Lower leg skin (tissue), 4 donors: ENCODE measurements at regions not wholly inside any gene's neighbourhood (a gene's known extent, or its start where the extent isn't known, plus 50 kb on each side); places are given as distances from the start of the nearest gene placed in this dataset.

Experiments used
- DNase-seq, 2 donors: peaks; one replicate each; pipeline ENCODE4 v3.0.0-alpha.2; 2019; ENCODE audit warnings: low spot score in 2 of 2
- H3K4me3 ChIP-seq: fragments of 200-600 bp; sonication (generic); 2 replicates; pipeline ENCODE4 v1.5.1; 2017; ENCODE audit warnings: mild to moderate bottlenecking, low read depth; ENCODE audit not compliant: poor library complexity, severe bottlenecking
- POLR2A ChIP-seq, 2 donors: fragments of 450-650 bp; IDR thresholded peaks; one replicate each; pipeline ENCODE4 v1.6.1; 2016 to 2017; ENCODE audit warnings: antibody characterized with exemption in 2 of 2, mild to moderate bottlenecking in 1 of 2, moderate library complexity in 1 of 2
- whole genome bisulfite sequencing, 2 donors: methylation state at CpG; one replicate each; pipeline ENCODE4 v1.1.5; 2018; 5-methylcytosine and 5-hydroxymethylcytosine counted together
- intact Hi-C: fragments of 100-400 bp; cut with DNase I; formaldehyde crosslinking; loops from one replicate; pipeline ENCODE4 v1.15.0; 2023; ENCODE audit warnings: low total_unique reads
- TF ChIP-seq, protein P1 (sequence below), 3 donors: fragments of 450-650 bp; IDR thresholded peaks; one replicate each; pipeline ENCODE4 v1.5.1; 2016; ENCODE audit warnings: antibody characterized with exemption in 3 of 3, mild to moderate bottlenecking in 3 of 3, moderate library complexity in 2 of 3

DNA sequence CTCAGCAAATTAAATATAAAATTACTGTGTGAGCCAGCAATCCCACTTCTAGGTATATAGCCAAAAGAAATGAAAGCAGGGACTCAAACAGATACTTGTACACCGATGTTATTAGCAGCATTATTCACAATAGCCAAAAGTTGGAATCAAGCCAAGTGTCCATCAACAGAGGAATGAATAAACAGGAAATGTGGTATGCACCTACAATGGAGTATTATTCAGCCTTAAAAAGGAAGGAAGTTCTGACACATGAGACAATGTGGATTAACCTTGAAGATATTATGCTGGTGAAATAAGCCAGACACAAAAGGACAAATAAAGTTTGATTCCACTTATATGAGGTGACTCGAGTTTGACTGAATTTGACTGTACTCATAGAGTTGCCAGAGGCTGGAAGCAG is 108.3 kb upstream of the DUSP21 start:
- H3K4me3 ChIP-seq, result no peak overlapping the region
- WGBS, 2 donors, result 65 to 72% methylated on average over 2 of the region's 2 CpGs
- no peak for TF ChIP-seq POLR2A (IDR thresholded peaks at IDR 0.05)
- TF ChIP-seq, protein P1, sequence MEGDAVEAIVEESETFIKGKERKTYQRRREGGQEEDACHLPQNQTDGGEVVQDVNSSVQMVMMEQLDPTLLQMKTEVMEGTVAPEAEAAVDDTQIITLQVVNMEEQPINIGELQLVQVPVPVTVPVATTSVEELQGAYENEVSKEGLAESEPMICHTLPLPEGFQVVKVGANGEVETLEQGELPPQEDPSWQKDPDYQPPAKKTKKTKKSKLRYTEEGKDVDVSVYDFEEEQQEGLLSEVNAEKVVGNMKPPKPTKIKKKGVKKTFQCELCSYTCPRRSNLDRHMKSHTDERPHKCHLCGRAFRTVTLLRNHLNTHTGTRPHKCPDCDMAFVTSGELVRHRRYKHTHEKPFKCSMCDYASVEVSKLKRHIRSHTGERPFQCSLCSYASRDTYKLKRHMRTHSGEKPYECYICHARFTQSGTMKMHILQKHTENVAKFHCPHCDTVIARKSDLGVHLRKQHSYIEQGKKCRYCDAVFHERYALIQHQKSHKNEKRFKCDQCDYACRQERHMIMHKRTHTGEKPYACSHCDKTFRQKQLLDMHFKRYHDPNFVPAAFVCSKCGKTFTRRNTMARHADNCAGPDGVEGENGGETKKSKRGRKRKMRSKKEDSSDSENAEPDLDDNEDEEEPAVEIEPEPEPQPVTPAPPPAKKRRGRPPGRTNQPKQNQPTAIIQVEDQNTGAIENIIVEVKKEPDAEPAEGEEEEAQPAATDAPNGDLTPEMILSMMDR (IDR thresholded peaks at IDR 0.05), result no peak
- no peak for DNase-seq
- intact Hi-C loops, result no loop called here

DNA sequence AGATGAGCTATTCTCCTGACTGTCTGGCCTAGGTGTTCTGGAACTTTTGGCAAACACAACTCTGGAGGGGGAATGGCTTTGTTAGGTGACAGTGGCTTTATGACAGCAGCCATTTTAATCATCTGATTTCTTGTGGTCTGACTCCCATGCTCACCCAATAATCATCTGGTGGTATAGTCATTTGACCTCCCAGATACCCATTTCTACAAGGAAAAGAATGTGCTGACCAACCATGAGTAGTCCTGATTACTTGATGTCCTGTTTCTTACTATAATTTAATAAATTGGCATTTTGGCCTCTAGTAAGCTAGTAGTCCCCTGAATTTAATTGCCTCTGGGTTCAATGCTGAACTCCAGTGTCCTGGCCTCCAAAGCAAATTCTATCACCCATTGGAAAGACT is 109.9 kb upstream of the DUSP21 start:
- DNase-seq, result no peak
- TF ChIP-seq, protein P1 (IDR thresholded peaks at IDR 0.05), result no peak
- no peak for TF ChIP-seq POLR2A (IDR thresholded peaks at IDR 0.05)
- intact Hi-C loops, result no loop called here
- no peak overlapping the region for H3K4me3 ChIP-seq

DNA sequence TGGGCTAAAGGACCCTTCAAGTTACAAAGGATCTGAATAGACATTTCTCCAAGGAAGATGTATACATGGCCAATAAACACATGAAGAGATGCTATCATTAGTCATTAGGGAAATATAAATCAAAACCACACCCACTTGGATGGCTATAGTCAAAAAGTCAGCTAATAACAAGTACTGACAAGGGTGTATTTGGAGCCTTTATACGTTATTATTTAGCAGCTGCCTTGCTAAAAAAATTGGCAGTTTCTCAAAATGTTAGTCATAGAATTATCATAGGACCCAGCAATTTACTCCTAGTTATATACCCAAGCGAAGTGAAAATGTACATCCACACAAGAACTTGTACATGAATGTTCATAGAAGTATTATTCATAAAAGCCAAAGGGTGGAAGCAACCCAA is 112.7 kb upstream of the DUSP21 start:
- WGBS, 2 donors, result 30 to 33% methylated on average over 2 of the region's 2 CpGs
- TF ChIP-seq, protein P1 (IDR thresholded peaks at IDR 0.05), result no peak
- TF ChIP-seq POLR2A (IDR thresholded peaks at IDR 0.05), result no peak
- no peak for DNase-seq
- no peak overlapping the region for H3K4me3 ChIP-seq
- intact Hi-C loops, result no loop called here

DNA sequence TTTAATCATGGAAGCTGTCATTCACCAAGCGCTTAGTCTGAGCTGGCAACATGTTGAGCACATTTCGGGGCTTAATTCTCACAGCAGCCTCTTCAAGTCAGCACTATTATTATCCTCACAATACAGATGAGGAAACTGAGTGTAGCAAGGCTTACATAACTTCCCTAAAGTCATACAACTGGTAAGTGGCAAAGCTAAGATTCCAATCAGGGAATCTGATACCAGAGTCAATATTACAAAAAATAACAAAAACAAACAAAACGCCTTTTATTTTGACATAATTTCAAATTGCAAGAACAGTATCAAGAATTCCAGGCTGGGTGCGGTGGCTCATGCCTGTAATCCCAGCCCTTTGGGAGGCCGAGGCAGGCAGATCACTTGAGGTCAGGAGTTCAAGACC is 120.4 kb upstream of the DUSP21 start:
- no peak for DNase-seq
- no peak overlapping the region for H3K4me3 ChIP-seq
- TF ChIP-seq, protein P1 (IDR thresholded peaks at IDR 0.05), result no peak
- no peak for TF ChIP-seq POLR2A (IDR thresholded peaks at IDR 0.05)
- 91 to 93% methylated on average over 5 of the region's 5 CpGs for WGBS, 2 donors
- intact Hi-C loops, result no loop called here

DNA sequence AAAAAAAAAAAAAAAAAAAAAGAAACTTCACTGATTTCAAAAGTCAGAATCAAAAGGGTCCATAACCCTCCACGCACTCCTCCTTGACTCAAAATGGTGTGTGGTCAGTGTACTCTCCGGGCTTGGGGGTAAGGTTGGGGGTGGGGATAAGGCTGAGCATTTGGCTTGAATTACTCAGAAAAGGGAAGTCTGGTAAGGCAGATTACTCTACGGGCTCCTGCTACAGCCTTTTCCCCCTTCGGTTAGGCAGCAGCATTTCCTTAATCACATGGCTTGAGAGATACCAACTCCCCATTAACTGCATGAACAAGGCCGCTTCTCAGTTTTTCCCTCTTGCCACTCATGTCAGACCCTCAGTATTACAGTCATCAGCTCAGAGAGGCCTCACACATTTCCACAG is 135.4 kb upstream of the DUSP21 start:
- peak in 1 of 2 donors; percentile 29 for DNase-seq
- 50 to 74% methylated on average over 5 of the region's 5 CpGs for WGBS, 2 donors
- no peak overlapping the region for H3K4me3 ChIP-seq
- intact Hi-C loops, result no loop called here
- no peak for TF ChIP-seq POLR2A (IDR thresholded peaks at IDR 0.05)
- TF ChIP-seq, protein P1 (IDR thresholded peaks at IDR 0.05), result no peak

DNA sequence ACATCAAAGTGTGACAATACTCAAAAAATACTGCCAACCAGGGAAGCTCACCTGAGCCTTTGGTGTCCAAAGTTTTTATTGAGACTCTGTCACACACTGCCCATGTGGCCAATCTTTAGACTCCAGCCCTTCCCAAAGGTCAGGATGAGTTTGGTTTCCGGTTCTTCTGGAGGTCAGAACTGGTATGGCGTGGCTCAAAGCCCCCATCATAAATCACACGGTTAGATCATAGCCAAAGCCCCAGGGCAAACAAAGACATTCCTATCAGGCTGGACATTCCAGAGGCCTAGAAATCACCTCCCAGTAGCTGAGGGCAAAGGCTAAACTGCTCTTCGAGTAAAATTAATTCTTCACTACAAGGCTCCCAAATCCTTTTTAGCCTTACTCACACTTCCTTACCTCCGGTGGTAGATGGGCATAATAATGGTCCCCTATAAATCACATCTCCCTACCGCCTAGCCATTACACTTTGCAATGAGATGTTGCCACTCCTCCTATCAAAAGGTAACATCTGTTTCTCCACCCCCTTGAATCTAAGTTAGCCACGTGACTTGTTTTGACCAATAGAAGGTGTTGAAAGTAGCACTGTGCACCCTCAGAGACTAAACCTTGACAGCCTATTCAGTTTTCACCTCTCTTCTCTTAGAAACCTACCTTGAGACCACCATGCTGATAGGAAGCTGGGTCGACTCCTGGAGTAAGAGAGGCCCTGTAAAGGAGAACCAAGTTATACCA is 137.8 kb upstream of the DUSP21 start:
- peak in 1 of 2 donors; percentile 29 for DNase-seq
- no peak overlapping the region for H3K4me3 ChIP-seq
- WGBS, 2 donors, result 50 to 51% methylated on average over 8 of the region's 8 CpGs
- intact Hi-C loops, result no loop called here
- TF ChIP-seq POLR2A (IDR thresholded peaks at IDR 0.05), result no peak
- TF ChIP-seq, protein P1 (IDR thresholded peaks at IDR 0.05), result no peak
